NCI-H1092 treated with DMSO at 0.1 percent for 48 hours (cell line): ENCODE measurements at regions not wholly inside any gene's neighbourhood (a gene's known extent, or its start where the extent isn't known, plus 50 kb on each side); places are given as distances from the start of the nearest gene placed in this dataset.

Experiments
- DNase-seq: peaks from one replicate; lab custom pipeline; 2025; lab: John Stamatoyannopoulos, UW

DNA sequence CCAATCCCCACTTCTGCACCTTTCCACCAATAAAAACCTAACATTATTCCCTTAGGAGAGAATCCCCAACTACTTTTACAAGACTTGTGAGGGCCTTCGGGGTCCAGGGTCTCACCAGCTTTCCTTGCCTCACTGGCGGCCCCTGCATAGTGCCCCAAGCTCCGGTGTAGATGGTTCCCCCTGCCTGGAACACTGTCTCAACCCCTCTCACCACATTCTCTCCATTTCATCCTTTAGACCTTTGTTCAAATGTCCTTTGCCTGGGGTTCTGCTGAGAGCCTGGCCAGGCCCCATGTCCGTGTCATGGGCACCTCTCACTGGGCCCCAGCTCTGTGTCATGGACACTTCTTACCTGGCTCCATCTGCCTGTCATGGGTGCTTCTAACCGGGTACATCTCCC is 64.5 kb upstream of the SORCS3 start:
- DNase-seq = no peak

DNA sequence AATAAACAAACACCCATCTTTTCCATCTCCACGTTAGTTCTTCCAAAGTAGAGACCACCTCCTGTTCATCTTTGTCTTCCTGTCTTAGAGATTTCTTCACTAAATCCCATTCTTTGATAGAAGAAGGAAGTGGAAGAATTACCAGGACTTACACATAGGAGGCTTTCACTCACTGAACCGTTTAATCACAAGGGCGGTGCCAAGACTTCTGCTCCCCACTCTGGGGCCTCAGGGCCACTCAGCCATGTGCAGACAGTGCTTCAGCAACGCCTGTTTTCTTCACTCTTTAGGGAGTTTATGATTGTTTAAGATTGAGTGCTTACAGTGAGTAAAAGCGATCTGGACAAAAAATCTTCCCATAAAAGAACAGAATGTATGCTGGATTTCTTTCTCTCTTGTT is 63.9 kb upstream of the SORCS3 start:
- no peak for DNase-seq

DNA sequence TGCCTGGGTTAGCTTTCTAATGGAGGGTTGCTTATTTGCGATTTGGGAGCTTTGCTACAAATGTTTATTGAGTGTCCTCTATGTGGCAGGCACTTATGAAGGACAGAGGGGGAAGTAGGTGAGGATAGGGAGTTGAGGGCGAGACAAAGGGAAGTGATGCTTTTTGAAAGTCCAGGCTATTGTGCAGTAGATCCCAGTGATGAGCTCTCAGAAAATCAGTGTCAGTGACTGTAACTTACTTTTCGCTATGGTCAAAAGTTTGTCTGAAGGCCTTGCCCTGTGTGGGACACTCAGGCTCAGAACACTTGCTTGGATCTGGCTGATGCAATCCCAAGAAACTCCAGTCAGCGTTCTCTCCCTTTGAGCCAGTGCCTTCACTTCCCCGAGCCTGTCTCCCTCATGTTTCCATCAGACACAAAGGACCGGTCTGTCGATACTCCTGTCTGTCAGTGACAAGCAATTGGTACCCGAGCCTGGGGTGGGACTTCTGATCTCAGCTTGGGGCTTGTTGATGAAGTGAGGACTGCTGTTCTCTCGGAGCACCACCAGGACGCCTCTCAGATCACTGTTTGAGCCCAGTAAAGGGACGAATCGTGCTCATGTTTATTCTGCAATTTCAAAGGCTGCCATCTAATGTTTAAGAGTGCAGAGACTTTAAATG is 63.1 kb upstream of the SORCS3 start:
- no peak for DNase-seq

DNA sequence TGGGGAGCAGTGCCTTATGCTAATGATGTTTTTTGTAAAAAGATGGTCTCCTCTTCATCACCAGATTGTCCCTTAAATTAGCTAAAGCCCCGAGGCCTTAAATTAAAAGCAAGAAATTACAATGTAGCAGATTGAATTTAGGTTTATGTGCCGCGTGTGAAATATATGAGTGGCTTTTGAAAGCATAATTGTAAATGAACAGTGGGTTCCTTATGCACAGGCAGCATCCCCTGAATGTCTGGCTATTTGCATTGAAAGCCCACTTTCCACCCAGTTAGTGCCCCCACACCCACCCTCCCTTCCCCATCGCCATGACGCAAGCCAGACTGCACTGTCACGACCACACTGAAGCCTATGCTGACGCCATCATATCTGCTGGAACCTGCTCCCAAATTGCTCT is 62.4 kb upstream of the SORCS3 start:
- DNase-seq = no peak

DNA sequence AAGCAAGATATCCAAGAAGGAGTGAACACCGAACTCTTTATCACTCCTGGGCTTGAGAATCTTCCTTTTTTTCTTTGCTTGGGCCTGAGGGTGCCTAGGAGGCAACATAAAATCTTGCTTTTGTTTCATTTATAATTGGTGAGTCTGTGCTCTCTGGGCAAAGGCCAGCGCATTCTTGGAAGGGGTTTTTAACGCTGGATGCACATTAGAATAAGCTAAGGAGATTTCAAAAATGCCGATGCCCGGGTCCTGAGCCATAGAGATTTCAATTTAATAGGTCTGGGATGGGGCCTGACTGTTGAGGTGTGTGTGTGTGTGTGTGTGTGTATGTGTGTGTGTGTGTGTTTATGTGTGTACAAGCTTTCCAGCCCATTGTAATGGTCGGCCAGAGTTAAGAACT is 62.0 kb upstream of the SORCS3 start:
- DNase-seq = no peak

DNA sequence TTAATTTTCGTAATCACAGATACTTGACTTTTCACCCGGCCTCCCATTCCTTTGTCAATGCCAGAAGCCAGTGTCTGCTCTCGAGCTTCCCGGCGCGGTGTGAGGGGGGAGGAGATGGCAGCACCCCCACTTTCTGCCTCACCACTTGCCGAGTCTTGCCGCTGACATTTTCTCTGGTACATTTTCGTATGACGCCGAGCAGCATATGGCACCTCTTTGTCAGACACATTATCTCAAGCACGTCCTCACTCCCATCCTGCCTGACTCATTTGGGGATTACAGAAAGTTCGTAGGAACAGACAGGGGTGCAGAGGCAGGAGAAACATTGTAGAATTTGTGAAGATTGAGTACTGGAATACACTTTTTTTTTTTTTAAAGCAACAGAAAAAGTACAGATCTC is 60.8 kb upstream of the SORCS3 start:
- no peak for DNase-seq

DNA sequence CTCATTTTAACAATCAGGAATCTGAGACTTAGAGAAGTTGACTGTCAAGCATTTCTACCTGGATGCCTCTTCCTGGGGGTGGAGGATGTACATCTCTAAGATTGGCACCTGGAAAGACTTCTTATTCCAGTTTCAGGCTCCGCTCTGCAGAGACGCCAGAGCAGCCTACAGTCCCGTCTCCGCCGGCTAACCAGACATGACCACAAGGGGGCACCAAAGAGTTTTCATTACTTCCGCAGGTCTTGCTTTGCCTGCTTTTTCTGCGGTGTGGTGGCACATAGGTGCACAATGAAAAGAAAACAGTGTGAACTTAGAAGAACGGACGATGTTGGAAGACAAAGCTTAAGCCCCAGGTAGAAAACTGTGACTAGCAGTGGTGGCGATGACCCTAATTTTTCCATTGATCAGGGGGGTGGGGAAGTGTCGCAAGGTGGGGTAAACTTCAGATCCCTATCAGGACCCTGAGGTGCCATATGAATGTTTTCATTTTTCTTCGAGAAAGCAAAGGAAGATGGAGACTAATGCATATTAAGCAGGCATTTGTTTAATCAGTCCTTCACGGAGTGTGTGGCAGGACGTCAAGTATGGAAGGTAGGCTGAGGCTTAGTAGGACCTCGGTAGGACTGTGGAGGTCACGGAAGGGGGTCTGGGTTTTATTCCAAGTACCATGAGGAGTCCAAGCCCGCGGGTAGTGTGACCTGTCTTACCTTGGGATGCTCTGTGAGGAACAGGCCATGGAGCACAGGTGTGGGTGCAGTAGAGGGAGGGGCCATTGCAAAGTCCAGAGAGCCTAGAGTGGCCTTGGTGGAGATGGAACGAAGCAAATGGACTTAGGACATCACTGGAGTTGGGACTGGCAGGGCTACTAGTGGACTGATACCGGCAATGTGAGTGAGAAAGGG is 60.1 kb upstream of the SORCS3 start:
- DNase-seq = peak; percentile 20

DNA sequence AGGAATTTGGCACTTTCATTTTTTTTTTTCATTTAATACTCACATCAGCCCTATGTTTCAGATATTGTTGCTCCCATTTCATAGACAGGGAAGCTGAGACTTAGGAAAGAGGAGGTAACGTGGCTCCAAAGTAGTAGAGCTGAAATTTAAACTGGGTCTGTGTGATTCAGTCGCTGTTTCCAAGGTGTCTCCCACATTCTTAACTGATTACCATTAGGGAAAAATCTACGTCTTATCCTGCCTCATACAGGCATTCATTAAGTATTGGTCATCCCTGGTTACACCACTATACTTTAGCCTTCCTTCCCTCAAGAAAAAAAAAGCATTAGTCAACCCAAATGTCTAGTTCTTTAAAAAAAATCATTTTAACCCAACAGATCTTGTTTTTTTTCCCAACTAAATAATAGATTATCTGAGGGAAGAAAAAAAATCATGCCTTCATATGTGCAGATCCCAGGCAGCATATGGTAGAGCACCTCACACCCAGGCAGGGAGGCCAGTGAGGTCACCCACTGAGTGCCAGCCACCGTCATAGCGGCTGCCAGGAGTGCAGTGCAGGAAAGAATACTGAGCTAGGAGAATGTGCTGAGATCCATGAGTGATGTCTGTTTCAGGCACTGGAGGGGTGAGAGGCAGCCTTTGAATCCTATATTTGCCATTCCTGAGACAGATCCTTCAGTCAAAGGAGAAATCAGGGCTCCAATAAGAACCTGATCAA is 59.0 kb upstream of the SORCS3 start:
- no peak for DNase-seq

DNA sequence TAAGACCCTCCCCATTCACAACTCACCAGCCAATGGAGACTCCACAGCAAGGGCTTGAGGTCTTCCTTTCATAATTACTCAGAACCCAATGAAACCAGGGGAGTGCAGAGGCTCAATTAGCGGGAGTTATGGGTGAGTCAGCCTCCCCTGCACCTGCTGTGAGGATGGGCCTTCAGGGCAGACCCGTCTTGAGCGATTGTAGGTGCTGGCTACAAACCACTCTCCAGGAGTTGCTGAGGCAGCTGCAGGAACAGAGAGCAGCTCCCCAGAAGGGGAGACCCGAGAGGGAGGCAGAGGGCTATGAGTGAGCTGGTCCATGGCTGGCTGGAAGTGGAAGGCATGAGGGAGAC is 58.5 kb upstream of the SORCS3 start:
- no peak for DNase-seq

DNA sequence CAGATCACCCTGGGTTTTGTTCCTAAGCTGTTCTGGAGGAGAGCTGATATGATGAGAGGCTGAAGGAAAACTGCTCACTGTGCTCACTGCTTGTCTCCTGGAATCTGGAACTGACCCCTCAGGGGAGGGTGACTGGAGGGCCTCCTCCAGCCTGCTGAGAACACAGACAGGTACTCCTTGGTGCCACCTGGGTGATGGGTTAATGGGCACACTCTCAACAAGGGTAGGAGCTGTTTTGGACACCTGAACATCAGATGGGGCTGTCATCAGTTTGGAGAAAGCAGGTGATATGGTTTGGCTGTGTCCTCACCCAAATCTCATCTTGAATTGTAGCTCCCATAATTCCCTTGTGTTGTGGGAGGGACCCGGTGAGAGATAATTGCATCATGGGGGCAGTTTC is 58.1 kb upstream of the SORCS3 start:
- no peak for DNase-seq

DNA sequence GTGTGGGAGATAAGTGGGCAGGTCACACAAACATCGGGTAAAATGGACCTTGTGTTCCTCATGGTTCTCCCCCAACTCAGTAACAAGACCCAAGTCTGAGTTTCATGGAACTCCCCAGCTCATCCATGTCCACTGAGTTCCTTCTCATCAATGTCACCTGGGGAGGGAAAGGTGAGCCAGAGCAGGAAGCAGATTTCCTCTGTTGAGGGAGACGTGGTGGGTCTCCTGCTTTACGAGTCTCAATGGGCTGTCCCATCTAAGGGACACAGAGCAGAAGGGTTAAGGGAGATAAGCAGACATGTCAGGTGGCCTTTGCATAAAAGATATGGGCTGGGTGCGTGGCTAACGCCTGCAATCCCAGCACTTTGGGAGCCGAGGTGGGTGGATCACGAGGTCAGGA is 56.5 kb upstream of the SORCS3 start:
- no peak for DNase-seq

DNA sequence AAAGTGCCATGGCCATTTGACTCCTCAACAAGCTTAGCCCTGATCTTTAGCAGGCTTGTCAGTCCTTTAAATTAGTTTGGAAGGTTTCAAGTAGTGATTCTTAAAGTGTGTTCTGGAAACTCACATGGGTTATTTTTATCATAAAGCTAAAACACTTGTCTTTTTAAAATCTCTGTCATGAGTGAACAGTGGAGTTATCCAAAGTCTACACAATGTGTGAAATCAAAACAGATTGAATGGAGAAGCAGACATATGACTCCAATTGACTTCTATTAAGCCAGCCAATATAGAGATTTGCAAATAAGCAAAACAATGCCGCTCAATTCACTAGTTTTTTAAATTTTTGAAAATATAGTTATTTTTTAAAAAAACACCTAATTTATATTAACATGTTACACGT is 53.3 kb upstream of the SORCS3 start:
- DNase-seq = no peak

DNA sequence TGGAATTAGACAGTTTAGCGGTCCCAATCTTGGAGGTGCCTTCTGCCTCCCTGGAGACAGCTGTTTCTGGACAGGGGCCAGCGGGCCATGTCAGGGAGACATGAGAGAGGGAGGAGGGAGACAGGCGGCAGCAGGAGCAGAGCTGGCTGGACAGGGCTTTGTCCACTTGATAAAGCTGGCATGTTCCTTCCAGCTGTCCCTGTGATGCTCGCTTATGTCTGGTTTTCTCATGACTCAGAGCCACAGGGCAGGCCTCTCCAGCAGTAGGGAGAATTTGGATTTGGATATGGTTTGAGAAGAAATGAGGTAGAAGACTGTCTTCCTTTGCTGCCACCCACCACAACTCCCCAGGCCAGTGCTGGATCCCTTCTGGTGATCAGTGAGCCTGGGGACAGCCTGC is 51.7 kb upstream of the SORCS3 start:
- no peak for DNase-seq

DNA sequence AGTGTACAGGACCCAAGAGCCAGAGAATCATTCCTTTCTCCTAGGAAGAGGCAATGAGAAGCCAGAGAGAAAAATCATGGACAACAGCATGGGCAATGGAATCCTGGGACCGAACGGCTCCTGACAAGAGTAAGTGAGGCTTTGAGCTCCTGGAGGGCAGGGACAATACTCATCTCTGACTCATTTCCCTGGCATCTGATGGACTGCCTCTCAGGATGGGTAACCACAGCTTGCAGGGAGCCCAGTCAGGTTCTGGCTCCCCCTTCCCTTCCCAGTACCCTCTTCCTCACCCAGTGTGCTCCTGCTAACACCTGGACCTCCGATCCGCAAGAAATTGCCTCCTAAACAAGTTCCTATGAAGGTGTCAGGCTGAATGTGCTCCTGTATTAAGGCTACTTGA is 51.2 kb upstream of the SORCS3 start:
- DNase-seq = no peak
